A673 (cell line): ENCODE measurements at regions not wholly inside any gene's neighbourhood (a gene's known extent, or its start where the extent isn't known, plus 50 kb on each side); places are given as distances from the start of the nearest gene placed in this dataset.
"Not testable (repeated sequence)": the region's sequence is repeated elsewhere in the genome, so short reads cannot be mapped to it uniquely, and the experiment has no call there.

Experiments
- BruUV-seq: library from RNA; stranded (reverse); fragments of 400-500 nt; replicated peaks from 2 replicates; lab custom pipeline; 2021; lab: Mats Ljungman, UMichigan
- CTCF ChIA-PET: fragments of 300-600 bp; sonication (Branson Sonifier 250); formaldehyde crosslinking; loops from one replicate; lab custom pipeline; 2022; ENCODE audit warnings: antibody characterized with exemption; lab: Charles Lee
- POLR2A ChIA-PET: fragments of 300-600 bp; sonication (Branson Sonifier 250); formaldehyde crosslinking; loops from one replicate; lab custom pipeline; 2022; ENCODE audit warnings: antibody characterized with exemption; ENCODE audit not compliant: low non-redundant PET; lab: Charles Lee
- DNase-seq: peaks from one replicate; pipeline ENCODE4 v3.0.0-alpha.2; 2015; ENCODE audit warnings: low spot score
- H3K27ac ChIP-seq: fragments of 200-600 bp; sonication (generic); 2 replicates; pipeline ENCODE4 v1.5.1; 2016; ENCODE audit warnings: mixed run types, low read depth, mild to moderate bottlenecking, mixed read lengths, antibody characterized with exemption, low read length; ENCODE audit not compliant: poor library complexity, severe bottlenecking
- H3K27me3 ChIP-seq: fragments of 200-600 bp; sonication (generic); replicated peaks from 2 replicates; pipeline ENCODE4 v1.6.1; 2017; ENCODE audit warnings: mixed run types, low read depth, mild to moderate bottlenecking, mixed read lengths, antibody characterized with exemption, low read length; ENCODE audit not compliant: insufficient read depth, poor library complexity
- H3K36me3 ChIP-seq: fragments of 200-600 bp; sonication (generic); 2 replicates; pipeline ENCODE4 v1.6.1; 2016; ENCODE audit warnings: mixed run types, mild to moderate bottlenecking, mixed read lengths, antibody characterized with exemption, low read length; ENCODE audit not compliant: insufficient read depth, poor library complexity, severe bottlenecking
- H3K4me1 ChIP-seq: fragments of 200-600 bp; sonication (generic); 2 replicates; pipeline ENCODE4 v1.6.1; 2017; ENCODE audit warnings: mixed run types, mild to moderate bottlenecking, mixed read lengths, antibody characterized with exemption, low read length; ENCODE audit not compliant: insufficient read depth, poor library complexity, severe bottlenecking
- H3K4me3 ChIP-seq: fragments of 200-600 bp; sonication (generic); 2 replicates; pipeline ENCODE4 v1.5.1; 2016; ENCODE audit warnings: low read depth, mixed run types, mild to moderate bottlenecking, mixed read lengths, low read length; ENCODE audit not compliant: poor library complexity, severe bottlenecking
- H3K9me3 ChIP-seq: fragments of 200-600 bp; sonication (generic); 2 replicates; pipeline ENCODE4 v1.6.1; 2016; ENCODE audit warnings: mixed run types, low read depth, mild to moderate bottlenecking, mixed read lengths, antibody characterized with exemption, low read length; ENCODE audit not compliant: poor library complexity, severe bottlenecking
- EZH2 ChIP-seq: fragments of 200-600 bp; sonication (generic); IDR thresholded peaks from 2 replicates; pipeline ENCODE4 v1.6.1; 2017; ENCODE audit warnings: borderline replicate concordance, low read depth, mild to moderate bottlenecking, mixed read lengths, antibody characterized with exemption, low read length; ENCODE audit not compliant: poor library complexity, severe bottlenecking
- intact Hi-C: fragments of 100-400 bp; cut with micrococcal nuclease; formaldehyde crosslinking; loops from one replicate; pipeline ENCODE4 v1.10.0; 2022; ENCODE audit not compliant: unreplicated experiment
- TF ChIP-seq, protein P1 (sequence below): fragments of 300-800, 200-600 bp; sonication (generic); conservative IDR thresholded peaks from 2 replicates; pipeline ENCODE4 v1.5.1; 2017; ENCODE audit warnings: low read depth, mild to moderate bottlenecking, antibody characterized with exemption, low read length, moderate library complexity, mixed read lengths

- ChIA-PET CTCF (no interaction called here), POLR2A (interaction anchor here (0.5 to 0.6 kb wide), 2 partner anchors 48 to 200 kb away, joined by 3 to 7 read pairs; no protein-coding TSS in a partner anchor)
- Histone ChIP-seq H3K27ac (peak overlapping the region; percentile 88), H3K27me3 (no peaks in the 10 kb centered on the region), H3K4me1 (peaks cover 74% of the 10 kb centered on the region), H3K9me3 (no peaks in the 10 kb centered on the region), H3K4me3 (no peak overlapping the region), H3K36me3 (no peaks in the 10 kb centered on the region)
- no peak for TF ChIP-seq EZH2
- TF ChIP-seq, protein P1, sequence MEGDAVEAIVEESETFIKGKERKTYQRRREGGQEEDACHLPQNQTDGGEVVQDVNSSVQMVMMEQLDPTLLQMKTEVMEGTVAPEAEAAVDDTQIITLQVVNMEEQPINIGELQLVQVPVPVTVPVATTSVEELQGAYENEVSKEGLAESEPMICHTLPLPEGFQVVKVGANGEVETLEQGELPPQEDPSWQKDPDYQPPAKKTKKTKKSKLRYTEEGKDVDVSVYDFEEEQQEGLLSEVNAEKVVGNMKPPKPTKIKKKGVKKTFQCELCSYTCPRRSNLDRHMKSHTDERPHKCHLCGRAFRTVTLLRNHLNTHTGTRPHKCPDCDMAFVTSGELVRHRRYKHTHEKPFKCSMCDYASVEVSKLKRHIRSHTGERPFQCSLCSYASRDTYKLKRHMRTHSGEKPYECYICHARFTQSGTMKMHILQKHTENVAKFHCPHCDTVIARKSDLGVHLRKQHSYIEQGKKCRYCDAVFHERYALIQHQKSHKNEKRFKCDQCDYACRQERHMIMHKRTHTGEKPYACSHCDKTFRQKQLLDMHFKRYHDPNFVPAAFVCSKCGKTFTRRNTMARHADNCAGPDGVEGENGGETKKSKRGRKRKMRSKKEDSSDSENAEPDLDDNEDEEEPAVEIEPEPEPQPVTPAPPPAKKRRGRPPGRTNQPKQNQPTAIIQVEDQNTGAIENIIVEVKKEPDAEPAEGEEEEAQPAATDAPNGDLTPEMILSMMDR: no peak
- DNase-seq: peak; percentile 95
- intact Hi-C loops: loop anchor here (5.0 kb wide), 2 partner anchors 247 to 332 kb away; no protein-coding TSS in a partner anchor
- no TSS peak for BruUV-seq
These were observed 229.0 kb downstream of the MREG start for GRCh38 chr2:215784371-215784783.

DNA sequence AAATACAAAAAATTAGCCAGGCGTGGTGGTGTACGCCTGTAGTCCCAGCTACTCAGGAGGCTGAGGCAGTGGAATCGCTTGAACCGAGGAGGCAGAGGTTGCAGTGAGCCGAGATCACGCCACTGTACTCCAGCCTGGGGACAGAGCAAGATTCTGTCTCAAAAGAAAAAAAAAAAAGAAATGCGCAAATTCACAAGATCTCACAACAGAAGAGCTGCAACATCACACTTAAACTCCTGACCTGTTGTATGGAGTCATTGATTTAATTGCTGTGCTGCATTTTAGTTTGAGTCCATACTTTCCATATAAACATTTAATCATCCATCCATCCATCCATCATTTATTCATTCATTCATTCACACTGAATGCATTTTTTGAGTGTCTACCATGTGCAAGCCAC, 229.7 kb downstream of the MREG start:
- Histone ChIP-seq H3K27ac (peak overlapping the region; percentile 88), H3K4me1 (peaks cover 74% of the 10 kb centered on the region)
- CTCF ChIA-PET, H3K9me3 ChIP-seq, H3K36me3 ChIP-seq, H3K27me3 ChIP-seq, DNase-seq, BruUV-seq, H3K4me3 ChIP-seq: not testable (repeated sequence)
- intact Hi-C loops: loop anchor here (5.0 kb wide), 2 partner anchors 246 to 331 kb away; no protein-coding TSS in a partner anchor
- POLR2A ChIA-PET: interaction anchor here (0.6 kb wide), 1 partner anchor 48 kb away, joined by 7 read pairs; no protein-coding TSS in a partner anchor

DNA sequence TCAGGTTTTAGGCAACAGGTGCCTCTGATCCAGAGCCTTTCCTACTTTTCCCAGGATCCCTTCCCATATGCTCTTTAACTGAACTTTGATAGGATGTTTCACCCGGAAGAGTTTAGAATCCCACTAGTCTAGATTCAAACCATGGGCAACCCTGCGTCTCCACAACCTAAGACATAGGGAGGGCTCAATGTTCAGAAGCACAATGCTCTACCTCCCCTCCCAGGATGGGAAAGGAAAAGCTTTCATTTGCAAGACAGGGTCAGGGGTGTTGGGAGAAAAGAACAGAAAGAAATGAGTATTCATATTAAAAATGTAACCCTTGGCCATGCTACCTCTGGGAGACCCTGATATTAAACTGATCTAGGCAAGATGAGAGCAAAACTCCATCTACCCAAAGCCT, 230.4 kb downstream of the MREG start:
- Histone ChIP-seq H3K9me3 (no peaks in the 10 kb centered on the region), H3K27ac (peak overlapping the region; percentile 88), H3K36me3 (no peaks in the 10 kb centered on the region), H3K4me1 (peaks cover 73% of the 10 kb centered on the region), H3K4me3 (no peak overlapping the region), H3K27me3 (no peaks in the 10 kb centered on the region)
- POLR2A ChIA-PET: no interaction called here
- CTCF ChIA-PET: no interaction called here
- intact Hi-C loops: loop anchor here (5.0 kb wide), 2 partner anchors 246 to 331 kb away; no protein-coding TSS in a partner anchor
- TF ChIP-seq, protein P1: peak; percentile 34; the same call in 1 of the 2 replicates
- no peak for TF ChIP-seq EZH2
- DNase-seq: peak; percentile 50
- BruUV-seq: no TSS peak

GRCh38 chr2:215782295-215782694, 231.1 kb downstream of the MREG start:
- no peak overlapping the region for H3K4me3 ChIP-seq
- BruUV-seq: no TSS peak
- H3K4me1 ChIP-seq: peaks cover 66% of the 10 kb centered on the region
- H3K27me3 ChIP-seq: no peaks in the 10 kb centered on the region
- intact Hi-C loops: loop anchor here (5.0 kb wide), 2 partner anchors 245 to 330 kb away; no protein-coding TSS in a partner anchor
- POLR2A ChIA-PET: no interaction called here
- TF ChIP-seq, protein P1: no peak
- TF ChIP-seq EZH2: no peak
- no peaks in the 10 kb centered on the region for H3K9me3 ChIP-seq
- H3K27ac ChIP-seq: no peak overlapping the region
- no peaks in the 10 kb centered on the region for H3K36me3 ChIP-seq
- CTCF ChIA-PET: no interaction called here
- no peak for DNase-seq
